Neuron (in vitro differentiated cells): ENCODE measurements at regions not wholly inside any gene's neighbourhood (a gene's known extent, or its start where the extent isn't known, plus 50 kb on each side); places are given as distances from the start of the nearest gene placed in this dataset.
A peak's percentile ranks its signal among the peaks of the same experiment; 100 is the strongest.
"Not testable (repeated sequence)": the region's sequence is repeated elsewhere in the genome, so short reads cannot be mapped to it uniquely, and the experiment has no call there.

Experiments used
- H2AFZ ChIP-seq: one replicate; pipeline ENCODE4 v1.6.1; 2013; ENCODE audit warnings: low read depth, mild to moderate bottlenecking, inconsistent platforms, low read length, moderate library complexity
- H3K27me3 ChIP-seq: one replicate; pipeline ENCODE4 v1.6.1; 2013; ENCODE audit warnings: low read length; ENCODE audit not compliant: insufficient read depth
- H3K36me3 ChIP-seq: one replicate; pipeline ENCODE4 v1.6.1; 2013; ENCODE audit warnings: low read length; ENCODE audit not compliant: insufficient read depth
- H3K4me1 ChIP-seq: one replicate; pipeline ENCODE4 v1.6.1; 2013; ENCODE audit warnings: low read length; ENCODE audit not compliant: insufficient read depth
- H3K4me3 ChIP-seq: 2 replicates; pipeline ENCODE4 v1.5.1; 2013; ENCODE audit warnings: mild to moderate bottlenecking, low read length, moderate library complexity
- H3K9me3 ChIP-seq: one replicate; pipeline ENCODE4 v1.6.1; 2013; ENCODE audit warnings: low read length

GRCh38 chr3:137820366-137820765, 56.3 kb downstream of the SOX14 start:
- H3K4me3 ChIP-seq: no peak overlapping the region
- no peaks in the 10 kb centered on the region for H3K9me3 ChIP-seq
- no peaks in the 10 kb centered on the region for H3K36me3 ChIP-seq
- H2AFZ ChIP-seq: no peak overlapping the region
- no peaks in the 10 kb centered on the region for H3K27me3 ChIP-seq
- H3K4me1 ChIP-seq: no peaks in the 10 kb centered on the region

GRCh38 chr3:137835096-137835495, 71.0 kb downstream of the SOX14 start:
- peaks cover 5% of the 10 kb centered on the region for H3K4me1 ChIP-seq
- no peaks in the 10 kb centered on the region for H3K36me3 ChIP-seq
- H3K27me3 ChIP-seq: no peaks in the 10 kb centered on the region
- H3K4me3 ChIP-seq: no peak overlapping the region
- no peaks in the 10 kb centered on the region for H3K9me3 ChIP-seq
- no peak overlapping the region for H2AFZ ChIP-seq

- H2AFZ ChIP-seq: no peak overlapping the region
- no peaks in the 10 kb centered on the region for H3K36me3 ChIP-seq
- H3K4me3 ChIP-seq: no peak overlapping the region
- H3K9me3 ChIP-seq: no peaks in the 10 kb centered on the region
- no peaks in the 10 kb centered on the region for H3K4me1 ChIP-seq
- H3K27me3 ChIP-seq: no peaks in the 10 kb centered on the region
Measured at GRCh38 chr3:137845194-137845593, 81.1 kb downstream of the SOX14 start.

GRCh38 chr3:137845666-137846065, 81.6 kb downstream of the SOX14 start:
- Histone ChIP-seq H3K4me3 (no peak overlapping the region), H3K9me3 (no peaks in the 10 kb centered on the region), H3K36me3 (no peaks in the 10 kb centered on the region), H3K27me3 (no peaks in the 10 kb centered on the region), H2AFZ (no peak overlapping the region), H3K4me1 (no peaks in the 10 kb centered on the region)

- peak overlapping the region; percentile 3 for H3K4me3 ChIP-seq
Measured at GRCh38 chr3:137852391-137852830, 88.3 kb downstream of the SOX14 start.

DNA sequence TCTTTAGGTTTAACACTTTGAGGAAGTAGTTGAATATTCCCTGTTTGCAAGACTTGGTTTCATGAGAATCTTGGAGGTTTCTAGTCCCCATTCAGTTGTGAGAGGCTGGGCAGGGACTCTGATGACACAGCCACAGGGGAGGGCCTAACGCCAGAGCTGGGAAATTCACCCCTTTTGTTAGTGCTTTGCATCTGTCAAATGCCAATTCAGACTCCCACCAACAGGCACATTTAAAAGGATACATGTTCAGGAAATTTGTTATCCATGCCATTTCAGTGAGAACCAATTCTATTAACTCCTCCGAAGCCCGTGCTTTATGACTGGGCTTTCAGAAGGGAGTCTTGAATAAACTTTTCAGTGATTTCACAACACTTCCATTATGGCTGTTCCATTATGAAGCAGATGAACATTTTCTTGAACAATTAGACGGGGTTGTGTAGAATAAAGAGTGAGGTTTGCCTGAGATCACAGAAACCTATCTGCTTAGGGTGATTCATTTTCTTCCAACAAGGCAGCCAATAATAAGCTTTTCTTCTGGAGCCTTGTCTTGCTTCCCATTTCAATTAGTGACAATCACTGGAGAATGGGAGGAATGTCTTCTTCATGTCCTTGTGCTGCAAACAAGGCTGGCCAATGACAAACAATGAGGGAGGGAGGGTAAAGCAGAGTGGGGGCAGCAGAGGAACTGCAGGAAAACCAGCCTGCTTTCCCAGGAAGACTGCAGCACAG, 90.6 kb downstream of the SOX14 start:
- Histone ChIP-seq H2AFZ (peak overlapping the region; percentile 22), H3K36me3 (no peaks in the 10 kb centered on the region), H3K4me1 (peaks cover 39% of the 10 kb centered on the region), H3K27me3 (no peaks in the 10 kb centered on the region), H3K9me3 (no peaks in the 10 kb centered on the region), H3K4me3 (no peak overlapping the region)

More at GRCh38 chr3:137852391-137852830, 88.3 kb downstream of the SOX14 start:
- Histone ChIP-seq H3K4me1 (peaks cover 39% of the 10 kb centered on the region), H3K27me3 (no peaks in the 10 kb centered on the region), H2AFZ (peak overlapping the region; percentile 17), H3K36me3 (no peaks in the 10 kb centered on the region), H3K9me3 (no peaks in the 10 kb centered on the region)

DNA sequence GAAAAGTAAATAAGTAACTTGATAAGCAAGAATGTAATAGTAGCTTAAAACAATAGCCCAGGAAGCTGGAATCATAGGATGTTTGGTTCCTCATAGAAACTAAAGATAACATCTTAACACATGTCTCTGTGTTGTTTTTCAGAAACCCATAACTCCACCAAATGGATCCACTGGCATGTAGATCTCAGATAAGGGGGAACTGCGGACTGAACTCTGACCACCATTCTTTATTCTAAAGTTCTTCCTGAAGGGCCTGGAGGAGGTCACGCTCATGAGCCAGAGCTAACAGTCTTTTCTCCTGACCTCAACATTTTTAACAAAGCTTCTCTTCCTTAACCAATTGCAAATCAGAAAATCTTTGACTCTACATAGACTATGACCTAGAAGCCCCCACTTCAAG, 101.9 kb downstream of the SOX14 start:
- Histone ChIP-seq H3K4me1 (no peaks in the 10 kb centered on the region), H3K36me3 (no peaks in the 10 kb centered on the region), H3K27me3 (no peaks in the 10 kb centered on the region), H2AFZ (no peak overlapping the region), H3K4me3 (no peak overlapping the region), H3K9me3 (no peaks in the 10 kb centered on the region)

- Histone ChIP-seq H3K4me1 (no peaks in the 10 kb centered on the region), H3K9me3 (no peaks in the 10 kb centered on the region), H2AFZ (no peak overlapping the region), H3K36me3 (no peaks in the 10 kb centered on the region), H3K27me3 (no peaks in the 10 kb centered on the region), H3K4me3 (no peak overlapping the region)
Measured at GRCh38 chr3:137866933-137867332, 102.8 kb downstream of the SOX14 start.

DNA sequence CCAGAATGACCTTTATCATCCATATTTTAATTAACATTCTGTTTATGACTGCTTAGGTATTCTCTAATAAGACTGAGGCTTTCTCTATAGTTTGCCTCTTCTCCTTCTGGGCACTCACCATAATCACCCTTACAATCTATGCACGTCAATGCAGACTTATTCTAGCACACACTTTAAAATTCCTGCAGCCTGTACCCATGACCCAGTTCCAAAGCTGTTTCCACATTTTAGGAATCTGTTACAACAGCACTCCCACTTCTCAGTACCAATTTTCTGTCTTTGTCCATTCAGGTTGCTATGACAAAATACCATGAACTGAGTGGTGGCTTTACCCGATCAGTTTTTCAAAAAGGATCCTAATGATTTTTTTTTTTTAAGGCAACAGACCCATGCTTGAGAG, 103.5 kb downstream of the SOX14 start:
- Histone ChIP-seq H3K36me3 (no peaks in the 10 kb centered on the region), H3K4me1 (no peaks in the 10 kb centered on the region), H3K4me3 (no peak overlapping the region), H2AFZ (no peak overlapping the region), H3K27me3 (no peaks in the 10 kb centered on the region), H3K9me3 (no peaks in the 10 kb centered on the region)

DNA sequence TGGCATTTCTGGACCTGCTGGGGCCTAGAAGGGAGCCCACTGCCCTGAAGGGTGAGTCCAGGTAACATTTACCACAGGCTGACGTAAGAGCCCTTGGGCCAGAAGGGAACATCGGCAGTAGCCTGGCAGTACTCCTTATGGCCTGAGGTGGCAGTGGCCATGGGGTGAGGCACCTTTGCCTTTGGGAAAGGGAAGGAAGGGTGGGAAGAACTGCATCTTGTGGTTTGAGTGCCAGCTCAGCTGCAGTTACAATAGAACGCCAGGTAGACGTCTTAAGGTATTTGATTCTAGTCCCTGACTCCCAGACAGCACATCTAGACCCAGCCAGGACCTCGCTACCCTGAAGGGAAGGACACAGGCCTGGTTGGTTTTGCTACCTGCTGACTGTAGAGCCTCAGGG, 104.9 kb downstream of the SOX14 start:
- no peaks in the 10 kb centered on the region for H3K4me1 ChIP-seq
- no peaks in the 10 kb centered on the region for H3K9me3 ChIP-seq
- no peaks in the 10 kb centered on the region for H3K36me3 ChIP-seq
- H2AFZ ChIP-seq: no peak overlapping the region
- no peaks in the 10 kb centered on the region for H3K27me3 ChIP-seq
- no peak overlapping the region for H3K4me3 ChIP-seq

DNA sequence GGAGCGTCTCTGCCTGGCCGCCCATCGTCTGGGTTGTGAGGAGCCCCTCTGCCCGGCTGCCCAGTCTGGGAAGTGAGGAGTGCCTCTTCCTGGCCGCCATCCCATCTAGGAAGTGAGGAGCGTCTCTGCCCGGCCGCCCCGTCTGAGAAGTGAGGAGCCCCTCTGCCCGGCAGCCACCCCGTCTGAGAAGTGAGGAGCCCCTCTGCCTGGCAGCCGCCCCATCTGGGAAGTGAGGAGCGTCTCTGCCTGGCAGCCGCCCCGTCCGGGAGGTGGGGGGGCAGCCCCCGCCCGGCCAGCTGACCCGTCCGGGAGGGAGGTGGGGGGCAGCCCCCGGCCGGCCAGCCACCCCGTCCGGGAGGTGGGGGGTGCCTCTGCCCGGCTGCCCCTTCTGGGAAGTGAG, 108.5 kb downstream of the SOX14 start:
- H2AFZ ChIP-seq, H3K4me1 ChIP-seq, H3K36me3 ChIP-seq, H3K9me3 ChIP-seq, H3K4me3 ChIP-seq, H3K27me3 ChIP-seq: not testable (repeated sequence)

GRCh38 chr3:137896842-137897241, 113.1 kb upstream of the CLDN18 start:
- H2AFZ ChIP-seq, H3K36me3 ChIP-seq, H3K27me3 ChIP-seq, H3K4me1 ChIP-seq, H3K4me3 ChIP-seq, H3K9me3 ChIP-seq: not testable (repeated sequence)

GRCh38 chr3:137906985-137907649, 102.8 kb upstream of the CLDN18 start:
- Histone ChIP-seq H3K36me3 (no peaks in the 10 kb centered on the region), H3K4me1 (no peaks in the 10 kb centered on the region), H3K9me3 (no peaks in the 10 kb centered on the region), H3K4me3 (no peak overlapping the region), H2AFZ (no peak overlapping the region), H3K27me3 (no peaks in the 10 kb centered on the region)

DNA sequence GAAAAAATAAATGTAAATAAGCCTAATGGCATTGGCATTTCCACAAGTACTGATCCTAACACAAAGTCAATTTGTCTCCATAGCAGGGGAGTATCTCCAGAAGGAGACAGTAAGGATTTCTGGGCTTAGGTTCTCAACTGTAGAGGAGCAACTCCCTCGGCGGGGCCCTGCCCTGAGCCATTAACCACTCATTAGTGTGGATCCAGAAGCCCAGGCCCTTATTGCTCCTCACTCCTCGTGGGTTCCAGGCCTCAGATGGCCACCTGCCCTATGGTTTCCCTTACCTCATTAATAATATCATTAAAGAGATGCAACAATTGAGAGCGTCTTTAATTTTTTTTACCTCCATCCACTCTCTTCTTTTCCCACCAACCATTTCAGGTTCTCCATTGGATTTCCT, 85.3 kb upstream of the CLDN18 start:
- Histone ChIP-seq H3K4me3 (no peak overlapping the region), H3K9me3 (no peaks in the 10 kb centered on the region), H2AFZ (no peak overlapping the region), H3K36me3 (no peaks in the 10 kb centered on the region), H3K4me1 (no peaks in the 10 kb centered on the region), H3K27me3 (no peaks in the 10 kb centered on the region)
